Body of pancreas (tissue), 4 donors: ENCODE measurements at regions not wholly inside any gene's neighbourhood (a gene's known extent, or its start where the extent isn't known, plus 50 kb on each side); places are given as distances from the start of the nearest gene placed in this dataset.

Source experiments
- CTCF ChIP-seq, 7 experiments: fragments of 450-650 bp in 4 of 7; fragments of 200-600 bp in 3 of 7; sonication (generic) in 3 of 7; IDR thresholded peaks; one replicate each; pipeline ENCODE4 v1.5.1; 2016 to 2019; ENCODE audit warnings: antibody characterized with exemption in 7 of 7
- POLR2A ChIP-seq, 3 donors: fragments of 450-650 bp; IDR thresholded peaks; one replicate each; pipeline ENCODE4 v1.6.1; 2016; ENCODE audit warnings: antibody characterized with exemption in 3 of 3, mild to moderate bottlenecking in 2 of 3

DNA sequence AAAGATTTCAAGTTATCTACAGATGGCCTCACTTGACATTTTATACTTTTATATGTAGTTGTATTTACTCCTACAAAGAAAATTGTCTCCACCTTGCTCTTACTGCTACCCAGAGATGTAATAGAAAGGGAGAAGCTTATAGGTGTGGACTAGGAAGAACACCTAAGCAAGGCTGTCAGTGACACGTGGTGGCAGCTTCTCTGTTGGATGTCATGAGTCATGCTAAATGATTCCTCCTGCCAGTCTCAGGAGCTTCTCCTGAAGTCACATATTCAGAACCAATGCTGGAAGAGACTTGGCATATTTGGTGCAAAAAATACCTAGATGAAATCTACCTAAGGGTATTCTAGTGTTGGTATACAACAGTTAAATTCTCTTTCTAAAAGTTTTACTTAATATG, 184.7 kb downstream of the LRRC3B start:
- TF ChIP-seq CTCF (IDR thresholded peaks at IDR 0.05): no peak
- TF ChIP-seq POLR2A (IDR thresholded peaks at IDR 0.05): no peak
